ENCODE measurements at regions not wholly inside any gene's neighbourhood (a gene's known extent, or its start where the extent isn't known, plus 50 kb on each side); places are given as distances from the start of the nearest gene placed in this dataset.

DNA sequence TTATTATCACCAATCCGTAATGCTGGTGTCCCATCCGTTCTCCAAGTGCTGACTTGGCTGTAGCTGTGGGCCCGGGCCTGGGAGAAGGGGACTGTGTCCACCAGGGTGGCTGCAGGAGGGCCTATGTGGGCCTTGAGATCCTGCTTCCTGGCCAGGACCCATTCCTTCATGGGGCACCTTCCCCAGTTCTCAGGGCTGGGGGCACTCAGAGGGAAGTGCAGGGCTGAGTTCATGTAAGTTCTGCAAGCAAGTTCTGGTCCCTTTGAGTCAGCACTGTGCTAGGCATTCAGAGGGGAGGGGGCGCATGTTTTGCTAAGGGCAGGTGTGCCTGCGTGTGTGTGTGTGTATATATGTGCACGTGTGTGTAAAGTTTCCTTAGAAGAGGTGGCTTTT, 94.0 kb downstream of the GLI2 start:
- FAIRE-seq = no peak

DNA sequence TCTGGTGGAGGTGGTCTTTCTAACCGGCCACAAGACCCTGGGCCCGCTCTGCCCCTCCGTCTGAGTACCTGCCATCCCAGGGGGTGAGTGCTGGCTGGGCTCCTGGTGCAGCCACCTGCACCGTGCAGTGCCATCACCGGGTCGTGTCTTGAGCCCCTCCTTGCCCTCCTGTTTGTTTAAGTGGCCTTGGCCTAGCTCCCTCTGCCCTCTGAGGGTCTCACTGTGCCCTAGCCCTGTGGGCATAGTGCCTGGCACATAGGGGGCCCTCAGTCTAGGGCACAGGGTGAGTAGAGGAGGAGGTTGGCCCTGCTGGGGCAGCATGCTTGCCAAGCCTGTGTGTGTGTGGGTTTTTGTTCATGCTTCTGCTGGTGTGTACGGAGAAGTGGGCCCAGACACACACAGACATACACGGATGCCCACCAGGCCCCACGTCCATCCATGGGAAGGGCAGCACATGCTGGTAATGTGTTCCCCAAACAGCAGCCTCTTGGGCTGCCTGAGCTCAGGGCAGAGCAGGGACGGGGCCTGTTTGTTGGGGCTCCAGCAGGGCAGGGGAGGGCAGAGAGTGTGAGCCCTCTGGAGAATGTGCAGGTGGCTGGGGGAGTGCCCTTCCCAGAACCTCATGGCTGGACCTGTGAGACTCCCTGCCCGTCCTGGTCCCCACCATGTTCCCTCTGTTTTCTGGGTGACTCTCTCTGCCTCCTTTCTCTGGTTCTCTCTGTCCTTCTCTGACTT, 94.6 kb downstream of the GLI2 start:
- FAIRE-seq = no peak

DNA sequence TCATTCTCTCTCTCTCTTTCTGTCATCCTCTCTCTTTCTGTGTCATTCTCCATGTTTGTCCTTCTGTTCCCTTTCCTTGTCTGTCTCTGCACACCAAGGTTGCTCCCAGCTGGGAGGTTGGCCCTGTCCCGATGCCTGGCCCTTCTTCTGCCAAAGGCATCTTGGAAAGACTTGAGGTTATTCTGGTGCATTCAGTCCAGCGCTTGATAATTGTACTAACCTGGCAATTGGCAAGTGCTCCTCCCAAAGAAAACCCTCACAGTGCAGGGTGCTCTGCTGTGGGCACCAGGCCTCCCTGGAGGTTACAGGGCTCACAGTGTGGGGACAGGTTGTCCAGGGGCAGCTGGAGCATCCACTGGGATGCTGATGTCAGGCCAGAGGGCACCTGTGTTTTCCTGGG, 95.4 kb downstream of the GLI2 start:
- no peak for FAIRE-seq

DNA sequence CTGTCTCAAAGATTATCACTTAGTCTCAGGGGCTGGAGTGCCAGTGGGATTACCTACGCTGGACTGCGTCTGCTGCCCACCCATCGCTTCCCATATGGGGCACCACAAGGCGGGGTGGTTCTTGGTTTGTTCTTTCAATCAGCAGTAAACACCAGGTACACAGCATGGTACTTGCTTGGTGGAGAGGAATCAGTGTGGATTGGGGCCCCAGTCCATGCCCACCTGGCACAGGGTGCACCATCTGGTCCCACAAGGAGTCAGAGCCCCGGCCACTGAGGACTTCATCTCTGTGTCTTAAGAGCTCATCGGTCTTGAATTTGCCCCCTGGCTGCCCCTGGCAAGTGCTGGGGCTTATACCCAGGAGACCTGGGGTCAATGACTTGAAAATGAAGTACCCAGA, 96.2 kb downstream of the GLI2 start:
- FAIRE-seq = no peak

DNA sequence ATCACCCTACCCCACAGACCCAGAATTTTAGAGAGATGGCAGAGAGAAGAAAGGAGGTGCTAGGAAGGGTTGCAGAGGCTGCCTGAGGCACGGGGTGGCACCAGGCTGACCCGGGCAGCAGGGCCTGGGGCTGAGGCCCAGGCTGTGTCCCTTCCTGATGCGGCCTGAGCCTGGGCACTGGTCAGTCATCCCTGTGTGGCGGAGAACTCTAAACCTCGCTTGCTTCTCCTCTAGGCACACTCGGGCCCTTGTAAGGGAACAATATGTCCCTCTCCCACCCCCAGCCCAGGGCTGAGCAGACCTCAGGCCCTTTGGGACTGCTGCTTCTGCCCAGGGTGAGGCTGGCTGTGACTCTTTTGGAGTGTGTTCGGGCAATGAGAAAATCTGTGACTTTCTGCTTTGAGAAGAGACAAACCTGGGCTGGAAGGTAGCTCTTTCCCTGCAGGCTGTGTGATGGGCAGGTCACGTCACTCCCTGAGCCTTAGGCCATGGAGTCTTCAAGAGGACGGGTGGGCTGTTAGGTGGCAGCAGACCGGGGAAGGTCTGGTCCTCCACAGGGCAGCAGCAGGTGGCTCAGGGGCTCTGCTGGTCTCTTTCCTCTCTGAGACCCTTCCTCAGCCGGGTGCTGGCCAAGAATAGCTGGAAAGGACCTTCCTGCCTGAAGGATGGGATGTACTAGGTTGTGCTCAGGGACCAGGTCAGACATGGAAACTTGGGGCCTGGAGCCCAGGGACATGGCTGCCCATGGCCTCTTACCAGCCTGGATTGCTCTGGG, 96.8 kb downstream of the GLI2 start:
- FAIRE-seq = no peak

DNA sequence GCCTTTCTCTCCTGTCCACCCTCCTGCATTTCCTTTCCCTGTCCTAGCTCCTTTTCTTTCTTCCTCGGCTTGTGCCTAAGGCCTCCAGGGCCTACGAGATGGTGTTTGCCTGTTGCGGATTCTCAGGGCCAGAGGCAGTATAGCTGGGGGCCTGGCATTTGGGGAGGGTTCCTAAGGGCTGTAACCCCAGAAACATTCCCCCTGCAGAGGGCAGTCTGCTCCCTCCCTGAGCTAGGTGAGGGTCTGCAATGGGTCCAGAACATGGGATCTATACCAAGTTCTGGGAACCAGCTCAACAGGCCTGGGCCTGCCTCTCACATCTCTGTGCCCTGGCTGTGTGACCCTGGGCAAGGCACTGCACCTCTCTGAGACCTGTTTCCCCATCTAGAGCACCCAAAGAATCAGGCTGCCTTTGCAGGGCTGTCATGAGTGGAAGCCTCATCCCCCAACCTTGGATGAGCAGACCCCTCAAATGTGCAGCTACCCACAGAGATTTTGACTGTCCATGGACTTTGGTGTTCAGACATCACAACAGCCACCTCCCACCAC, 97.5 kb downstream of the GLI2 start:
- no peak for FAIRE-seq

DNA sequence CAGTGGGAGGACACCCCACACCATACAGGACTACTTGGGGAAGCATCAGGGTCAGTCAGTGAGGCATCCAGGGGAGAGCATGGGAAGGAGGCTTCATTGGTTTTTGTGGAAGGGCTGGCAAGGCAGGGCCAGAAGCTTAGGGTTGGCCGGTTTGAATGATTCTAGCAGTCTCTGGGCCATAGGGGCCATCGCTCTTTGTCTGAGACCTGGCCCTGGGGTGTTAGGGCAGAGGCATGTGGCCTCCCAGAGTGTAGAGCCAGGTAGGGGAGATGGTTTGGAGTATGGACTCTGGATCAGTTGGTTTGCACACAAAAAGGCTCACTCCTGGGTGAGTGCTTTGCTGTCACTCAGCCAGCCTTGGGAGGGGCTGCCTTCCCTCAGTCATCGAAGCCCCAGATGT, 98.5 kb downstream of the GLI2 start:
- no peak for FAIRE-seq

DNA sequence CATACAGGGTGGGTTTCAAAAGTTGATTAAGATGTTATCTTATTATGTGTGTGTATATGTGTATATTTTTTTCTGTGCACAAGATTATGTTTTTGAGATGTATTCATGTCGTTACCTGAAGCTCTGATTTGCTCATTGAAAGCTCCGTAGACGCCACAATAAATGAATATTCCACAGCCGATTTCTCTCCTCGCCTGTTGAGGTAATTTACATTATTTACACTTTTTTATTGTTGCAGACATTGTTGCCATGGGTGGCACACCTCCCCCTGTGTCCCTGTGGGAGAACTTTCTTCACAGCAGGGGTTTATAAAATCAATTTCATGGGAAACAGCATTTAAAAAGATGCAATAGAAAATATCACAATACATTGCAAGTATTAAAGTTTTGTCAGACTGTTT, 100.6 kb downstream of the GLI2 start:
- FAIRE-seq = no peak

DNA sequence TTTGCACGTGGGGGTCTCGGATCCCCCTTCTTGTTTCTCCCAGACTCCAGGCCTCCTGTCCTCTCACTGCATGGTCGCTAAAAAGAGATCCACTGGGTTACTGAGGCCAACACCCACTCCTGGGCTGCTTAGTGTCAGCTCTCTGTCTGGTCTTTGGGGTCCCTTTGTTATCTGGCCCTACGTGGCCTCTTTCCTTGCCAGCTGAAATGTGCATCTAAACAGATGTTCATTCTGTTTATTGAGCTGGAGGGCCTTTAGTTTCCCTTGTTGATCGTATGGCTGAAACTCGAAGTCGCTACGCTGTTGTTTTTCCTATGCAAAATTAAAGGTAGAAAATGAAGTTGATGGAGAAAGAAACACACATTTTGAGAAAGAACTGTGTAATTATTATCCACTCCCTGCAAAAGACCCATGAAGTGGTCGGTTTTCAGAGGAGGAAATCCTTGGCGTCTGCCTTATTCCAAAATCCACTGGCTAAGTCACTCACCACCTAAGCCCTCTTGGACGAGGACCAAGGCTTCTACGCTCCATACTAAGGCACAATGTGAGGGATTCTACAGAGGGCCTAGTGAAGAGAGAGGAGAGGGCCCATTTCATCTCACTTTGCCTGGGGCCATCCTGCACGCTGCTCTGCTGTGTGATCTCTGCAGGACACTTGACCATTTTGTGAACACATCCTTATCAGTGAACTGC, 105.3 kb downstream of the GLI2 start:
- no peak for FAIRE-seq

DNA sequence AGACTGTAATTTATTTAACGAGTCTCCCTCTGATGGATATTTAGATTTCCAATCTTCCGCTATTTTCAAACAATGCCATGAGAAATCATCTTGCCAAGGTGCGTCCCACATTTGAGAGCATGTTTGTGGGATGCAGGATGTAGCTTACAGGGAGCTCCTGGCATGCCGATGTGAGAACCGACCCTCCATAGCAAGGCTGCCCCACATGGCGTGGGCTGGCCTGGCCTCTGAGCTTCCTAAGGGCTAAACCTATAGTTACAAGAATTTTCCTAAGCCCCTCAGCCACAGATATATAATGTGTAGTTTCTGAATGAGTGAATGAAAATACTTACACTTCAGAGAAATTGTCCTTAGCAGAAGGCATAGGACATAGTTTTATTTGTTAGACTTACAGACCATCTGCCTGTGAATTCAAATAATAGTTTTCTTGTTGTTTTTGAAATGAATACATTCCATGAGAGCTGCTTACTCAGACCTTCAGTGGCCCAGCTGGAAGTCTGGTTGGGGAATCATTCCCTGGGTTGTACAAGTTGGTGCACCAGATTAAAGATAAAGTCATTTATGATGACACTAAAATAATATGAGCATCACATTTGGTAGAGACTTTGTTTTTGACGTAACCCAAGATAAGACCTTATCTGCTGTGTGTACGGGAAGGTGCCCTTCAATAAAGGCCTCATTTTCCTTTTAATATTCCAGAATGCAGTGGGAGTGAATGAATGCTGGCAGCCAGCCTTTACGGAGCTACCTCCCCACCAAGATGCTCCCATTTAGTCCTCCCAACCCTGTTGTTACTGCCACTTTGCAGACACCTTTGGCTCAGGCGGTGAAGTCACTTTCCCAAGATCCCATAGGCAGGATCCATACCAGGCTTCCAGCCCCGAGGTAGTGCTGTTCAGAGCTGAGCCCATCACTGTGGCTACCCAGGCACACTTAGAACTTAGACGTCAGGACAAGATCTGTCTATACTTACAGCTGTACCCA, 107.1 kb downstream of the GLI2 start:
- FAIRE-seq = no peak

DNA sequence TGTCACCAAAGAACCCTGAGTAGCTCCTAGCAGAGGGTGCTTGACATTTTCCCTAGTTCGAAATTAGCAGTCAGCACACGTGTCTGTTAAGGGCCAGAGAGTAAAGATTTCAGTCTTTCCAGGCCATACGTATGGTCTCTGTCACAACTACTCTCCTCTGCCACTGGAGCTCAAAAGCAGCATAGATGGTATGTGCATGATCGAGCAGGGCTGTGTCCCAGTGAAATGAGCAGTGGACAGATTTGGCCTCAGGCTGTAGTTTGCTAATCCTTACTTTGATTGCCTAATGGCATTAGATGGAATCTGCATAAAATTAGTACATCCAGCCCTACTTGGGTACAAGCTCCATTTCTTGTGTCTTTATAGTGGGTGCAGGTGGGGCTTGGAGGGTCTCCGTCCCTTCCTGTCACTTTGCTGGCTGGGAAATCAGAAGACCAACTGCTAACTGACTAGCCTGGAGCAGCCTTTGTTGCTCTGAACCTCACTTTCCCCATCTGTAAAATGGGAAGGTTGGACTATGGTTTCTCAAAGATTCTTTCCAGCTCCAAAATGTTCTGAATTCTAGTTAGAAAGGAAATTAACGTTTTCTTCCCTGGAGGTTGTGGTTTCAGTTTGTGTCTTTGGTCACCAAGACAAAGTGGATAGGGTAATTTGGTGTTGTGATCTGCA, 108.5 kb downstream of the GLI2 start:
- FAIRE-seq = no peak

DNA sequence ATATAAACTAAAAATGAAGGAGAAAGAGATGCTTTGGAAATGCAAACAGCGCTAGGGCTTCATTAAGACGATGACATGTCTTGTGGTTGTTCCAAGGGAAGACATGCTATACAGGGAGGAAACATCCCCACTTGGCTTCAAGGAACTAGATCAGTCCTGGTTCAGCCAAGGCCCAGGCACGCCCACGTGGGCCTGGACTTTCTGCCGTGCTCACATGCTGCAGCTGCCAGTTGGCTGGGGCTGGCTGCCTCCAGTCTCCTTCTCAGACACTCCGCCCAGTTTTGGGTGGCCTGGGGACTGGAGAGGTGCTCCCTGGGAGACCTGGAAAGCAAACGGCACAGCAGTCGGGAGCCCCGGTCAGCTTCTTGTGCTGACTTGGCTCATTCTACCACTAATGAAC, 109.6 kb downstream of the GLI2 start:
- FAIRE-seq = no peak

DNA sequence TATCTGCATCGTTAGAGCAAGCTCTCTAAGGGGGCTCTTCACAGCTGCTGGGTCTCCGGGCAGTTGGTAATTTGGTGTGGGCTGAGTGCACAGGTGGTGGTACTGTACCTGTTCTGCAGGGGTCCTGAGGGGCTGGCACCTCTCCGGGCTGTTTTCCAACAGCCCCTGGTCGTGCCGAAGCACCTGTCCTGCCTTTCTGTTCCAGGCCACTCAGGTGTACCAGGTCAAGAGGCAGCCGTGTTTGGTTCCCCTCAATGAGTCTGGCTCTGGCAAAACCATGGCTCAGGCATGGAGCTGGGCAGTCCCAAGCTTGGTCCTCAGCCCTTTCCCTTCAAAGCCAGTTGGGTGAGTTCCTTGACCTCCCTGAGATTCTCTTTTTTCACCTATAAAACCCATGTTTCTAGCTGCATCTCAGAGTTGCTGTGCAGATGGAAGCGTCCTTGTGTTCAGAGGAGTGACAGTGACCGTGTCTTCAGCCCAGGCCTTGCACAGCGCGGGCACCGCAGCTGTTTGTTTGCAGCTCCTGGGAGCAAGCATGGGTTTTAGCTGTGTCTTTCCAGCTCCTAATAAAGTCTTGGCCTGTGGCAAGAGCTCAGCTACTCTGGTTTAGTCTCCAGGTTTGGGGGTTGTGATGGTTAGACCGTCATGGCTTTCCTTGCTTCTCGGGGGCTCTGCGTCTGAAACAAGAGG, 110.9 kb downstream of the GLI2 start:
- no peak for FAIRE-seq

DNA sequence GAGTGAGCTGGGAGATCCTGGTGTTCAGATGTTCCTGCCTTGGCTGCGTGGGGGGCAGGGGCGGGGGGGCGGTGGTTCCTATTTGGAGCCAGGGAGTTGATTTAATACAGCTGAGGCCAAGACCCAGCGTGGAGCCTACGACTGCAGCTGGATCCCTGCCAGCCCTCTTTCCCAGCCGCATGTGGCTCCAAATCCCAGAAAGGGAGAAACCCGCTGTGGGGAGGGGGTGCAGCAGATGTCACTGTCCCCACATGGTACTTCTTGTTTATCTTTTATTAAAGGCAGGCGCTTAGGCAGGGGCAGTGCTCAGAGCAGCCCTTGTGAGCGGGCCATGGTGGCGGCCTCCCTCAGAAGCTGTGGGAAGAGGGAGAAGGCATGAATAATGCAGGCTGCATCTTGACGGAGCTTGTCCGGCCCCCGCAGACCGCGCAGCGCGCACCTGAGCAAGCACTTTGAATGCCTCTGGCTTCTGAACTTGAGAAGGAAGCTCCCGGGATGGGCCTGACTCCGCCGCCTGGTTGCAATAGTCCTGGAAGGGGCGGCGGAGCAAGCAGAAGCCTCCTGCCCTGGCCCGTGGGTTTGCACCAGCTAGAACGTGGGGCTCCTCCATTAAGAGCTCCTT, 112.1 kb downstream of the GLI2 start:
- no peak for FAIRE-seq

DNA sequence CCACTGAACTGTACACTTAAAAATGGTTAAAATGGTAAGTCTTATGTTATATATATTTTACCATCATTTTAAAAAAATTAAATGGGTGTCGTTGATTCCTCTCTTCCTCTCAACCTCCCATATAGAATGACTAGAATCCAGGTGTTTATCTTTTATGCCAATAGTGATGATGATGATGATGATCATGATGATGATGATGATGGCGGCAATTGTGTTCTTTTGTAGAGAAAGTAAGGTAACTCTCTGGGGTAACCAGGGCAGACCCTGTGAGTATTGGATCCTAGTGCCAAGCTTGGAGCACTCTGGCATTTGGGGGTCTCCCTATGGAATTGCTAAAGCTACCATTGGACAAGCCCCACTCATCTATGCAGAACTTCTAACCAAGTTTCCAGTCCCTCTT, 113.6 kb downstream of the GLI2 start:
- FAIRE-seq = no peak

DNA sequence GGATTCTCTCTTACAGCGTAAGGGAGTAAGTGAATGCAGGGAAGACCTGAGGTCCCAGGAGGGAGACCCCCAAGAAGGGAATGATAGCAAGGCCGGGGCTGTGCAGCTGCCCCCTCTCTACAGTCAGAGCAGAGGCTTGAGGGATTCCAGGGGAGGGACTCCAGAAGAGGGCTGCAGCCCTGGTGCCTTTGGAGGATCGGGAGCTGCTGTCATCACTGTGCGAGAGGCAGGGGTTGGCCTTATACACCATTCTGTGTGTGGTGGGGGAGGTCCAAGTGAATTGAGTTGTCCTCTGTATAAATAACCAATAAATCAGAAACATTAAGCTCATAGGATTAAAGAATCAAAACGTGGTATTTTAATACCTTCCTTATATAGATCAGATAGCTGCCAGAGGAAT, 114.9 kb downstream of the GLI2 start:
- no peak for FAIRE-seq

DNA sequence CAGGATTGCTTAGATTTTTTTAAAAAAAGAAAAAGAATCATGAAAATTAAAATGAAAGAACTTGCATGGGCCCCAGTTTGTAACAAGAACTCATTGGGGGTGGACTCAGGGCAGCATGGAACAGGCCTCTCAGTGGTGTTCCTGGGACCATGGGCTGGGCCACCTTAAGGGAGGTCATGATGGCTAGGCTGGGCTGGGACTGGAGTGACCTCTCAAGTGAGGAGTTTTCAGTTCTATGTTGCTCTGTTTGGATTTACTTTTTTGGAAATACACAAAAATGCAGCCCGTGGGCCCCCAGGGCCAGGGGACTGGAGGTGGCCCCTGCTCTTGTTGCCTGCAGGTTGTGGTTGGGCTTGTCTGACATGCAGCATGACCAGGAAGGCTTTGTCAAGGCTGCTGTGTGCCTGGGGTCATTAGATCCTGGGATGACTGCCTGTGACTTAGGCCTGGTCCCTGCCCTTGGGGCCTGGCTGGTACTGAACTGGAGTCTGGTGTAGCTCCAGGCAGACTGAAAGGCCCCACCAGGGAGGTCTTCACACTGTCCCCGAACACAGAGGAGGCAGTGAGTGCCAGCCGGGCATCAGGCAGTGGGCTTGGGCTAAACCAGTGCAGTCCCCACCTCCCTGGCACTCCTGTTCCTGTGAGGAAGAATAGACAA, 115.6 kb downstream of the GLI2 start:
- no peak for FAIRE-seq

DNA sequence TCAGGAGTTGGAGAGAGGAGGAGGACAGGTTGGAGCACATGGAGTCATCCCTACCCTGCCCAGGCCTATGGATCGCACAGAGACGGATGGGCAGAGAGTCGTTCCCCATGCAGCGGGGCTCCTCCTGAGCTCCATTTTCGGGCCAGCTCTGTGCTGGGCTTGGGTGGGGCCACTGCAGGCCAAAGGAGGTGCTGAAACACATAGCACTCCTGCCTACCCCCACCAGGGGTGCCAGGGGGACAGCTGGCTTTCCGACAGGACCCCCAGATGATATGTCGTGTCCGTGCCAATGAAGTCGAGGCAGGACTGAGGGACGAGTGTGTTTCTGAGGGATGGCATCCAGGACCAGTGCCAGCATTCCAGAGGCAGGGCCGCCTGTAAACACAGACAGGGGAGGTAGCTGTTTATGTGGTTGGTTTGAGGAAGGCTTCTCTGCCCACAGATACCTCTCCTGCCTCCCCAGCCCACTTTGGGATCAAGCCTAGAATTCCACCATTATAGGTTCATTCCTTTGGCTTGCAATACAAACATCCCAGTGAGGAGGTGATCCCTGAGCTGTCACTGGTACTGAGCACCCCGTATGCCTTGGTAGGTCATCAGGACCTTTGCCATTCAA, 116.6 kb downstream of the GLI2 start:
- no peak for FAIRE-seq

DNA sequence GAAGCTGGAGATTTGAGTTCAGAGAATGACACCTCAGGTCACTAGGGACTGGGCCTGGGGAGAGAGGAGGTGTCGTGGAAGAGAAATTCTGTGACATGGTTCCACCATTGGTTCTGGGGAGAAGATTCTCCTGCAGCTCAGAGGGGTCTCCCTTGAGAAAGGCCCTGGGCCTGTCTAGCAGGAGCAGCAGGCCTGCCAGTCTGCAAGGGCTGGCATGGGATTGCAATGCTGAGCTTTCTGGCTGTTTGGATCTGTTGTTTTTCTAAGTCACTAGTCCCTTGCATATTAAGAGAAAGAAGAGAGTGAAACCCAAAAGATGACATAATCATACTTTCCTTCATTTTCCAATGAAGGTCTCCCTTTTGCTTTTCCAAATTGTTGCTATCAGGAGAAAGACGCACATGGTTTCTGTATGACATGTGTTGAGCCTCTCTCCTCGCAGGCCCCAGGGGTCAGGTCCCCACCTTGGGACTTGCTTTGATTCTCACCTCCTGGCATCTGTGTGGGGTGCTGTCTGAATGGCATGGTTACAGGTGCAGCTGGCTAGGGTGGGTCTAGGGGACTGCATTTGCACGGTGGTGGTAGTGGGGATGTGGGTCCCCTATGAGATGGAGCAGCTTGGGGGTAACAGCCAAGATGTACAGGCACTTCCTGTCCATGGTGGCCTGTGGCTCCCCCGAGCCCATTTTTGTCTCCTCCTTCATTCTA, 117.8 kb downstream of the GLI2 start:
- no peak for FAIRE-seq

All from islet of Langerhans (tissue), 1 donor.